ENCODE measurements at regions not wholly inside any gene's neighbourhood (a gene's known extent, or its start where the extent isn't known, plus 50 kb on each side); places are given as distances from the start of the nearest gene placed in this dataset.

DNA sequence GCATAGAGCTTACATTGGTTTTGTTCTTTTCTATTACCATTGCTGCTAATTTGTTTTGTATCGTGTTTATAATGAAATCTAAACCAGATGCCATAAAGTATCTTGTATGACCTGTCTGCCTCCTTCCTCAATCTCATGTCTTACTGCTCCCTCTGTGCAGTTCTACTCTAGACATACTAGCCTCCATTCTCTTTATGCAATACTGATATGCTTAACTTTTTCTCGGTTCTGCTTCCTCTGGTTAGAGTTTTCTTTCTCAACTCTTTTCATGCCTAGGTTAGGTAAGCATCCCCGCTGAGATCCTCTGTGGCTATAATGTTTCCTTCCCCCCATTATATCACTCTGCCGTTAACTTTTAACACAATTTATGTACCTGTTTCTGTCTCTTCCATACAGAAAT is 852.3 kb downstream of the TRHDE start:
- TF ChIP-seq, protein P1, sequence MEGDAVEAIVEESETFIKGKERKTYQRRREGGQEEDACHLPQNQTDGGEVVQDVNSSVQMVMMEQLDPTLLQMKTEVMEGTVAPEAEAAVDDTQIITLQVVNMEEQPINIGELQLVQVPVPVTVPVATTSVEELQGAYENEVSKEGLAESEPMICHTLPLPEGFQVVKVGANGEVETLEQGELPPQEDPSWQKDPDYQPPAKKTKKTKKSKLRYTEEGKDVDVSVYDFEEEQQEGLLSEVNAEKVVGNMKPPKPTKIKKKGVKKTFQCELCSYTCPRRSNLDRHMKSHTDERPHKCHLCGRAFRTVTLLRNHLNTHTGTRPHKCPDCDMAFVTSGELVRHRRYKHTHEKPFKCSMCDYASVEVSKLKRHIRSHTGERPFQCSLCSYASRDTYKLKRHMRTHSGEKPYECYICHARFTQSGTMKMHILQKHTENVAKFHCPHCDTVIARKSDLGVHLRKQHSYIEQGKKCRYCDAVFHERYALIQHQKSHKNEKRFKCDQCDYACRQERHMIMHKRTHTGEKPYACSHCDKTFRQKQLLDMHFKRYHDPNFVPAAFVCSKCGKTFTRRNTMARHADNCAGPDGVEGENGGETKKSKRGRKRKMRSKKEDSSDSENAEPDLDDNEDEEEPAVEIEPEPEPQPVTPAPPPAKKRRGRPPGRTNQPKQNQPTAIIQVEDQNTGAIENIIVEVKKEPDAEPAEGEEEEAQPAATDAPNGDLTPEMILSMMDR (conservative IDR thresholded peaks at IDR 0.05; ENCODE audit: low read length) = no peak
- TF ChIP-seq EZH2phosphoT487 (IDR thresholded peaks at IDR 0.05; ENCODE audit: borderline replicate concordance) = no peak

Measured in Loucy (cell line).